ENCODE measurements at regions not wholly inside any gene's neighbourhood (a gene's known extent, or its start where the extent isn't known, plus 50 kb on each side); places are given as distances from the start of the nearest gene placed in this dataset.

DNA sequence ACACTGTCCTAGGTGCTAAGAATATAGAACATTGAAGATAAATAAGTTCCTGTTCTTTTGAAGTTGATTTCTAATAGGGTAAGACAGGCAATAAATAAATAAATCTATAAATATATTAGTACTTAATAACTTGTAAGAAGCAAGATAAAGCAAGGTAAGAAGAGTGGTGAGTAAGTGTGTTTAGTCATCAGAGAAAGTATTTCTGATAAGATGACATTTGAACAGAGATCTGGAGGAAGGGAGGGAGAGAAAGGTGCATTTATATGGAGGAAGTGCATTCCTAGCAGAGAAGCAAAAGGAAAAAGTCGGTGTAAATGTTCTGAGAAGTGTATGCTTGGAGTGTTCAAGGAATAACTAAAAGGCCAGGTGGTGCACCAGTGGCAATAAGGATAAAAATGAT, 184.4 kb upstream of the GRIP1 start:
- no peak for DNase-seq (ENCODE audit: low spot score)
- Histone ChIP-seq H3K27ac (ENCODE audit: low read depth, low read length, poor library complexity, severe bottlenecking) (no peak overlapping the region), H3K4me2 (ENCODE audit: low read length) (no peak overlapping the region), H2AFZ (ENCODE audit: low read length) (no peak overlapping the region), H3K4me1 (ENCODE audit: insufficient read depth, low read length, poor library complexity, severe bottlenecking) (peaks cover 21% of the 10 kb centered on the region), H3K9me2 (ENCODE audit: insufficient read depth, low read length) (no peaks in the 10 kb centered on the region), H3K9me3 (ENCODE audit: low read length) (no peaks in the 10 kb centered on the region), H3K36me3 (ENCODE audit: insufficient read depth, low read length) (no peaks in the 10 kb centered on the region), H3K4me3 (ENCODE audit: low read depth, low read length, poor library complexity, severe bottlenecking) (no peak overlapping the region), H3K79me2 (ENCODE audit: insufficient read depth, low read depth, low read length) (no peaks in the 10 kb centered on the region), H4K20me1 (ENCODE audit: insufficient read depth, low read length) (no peaks in the 10 kb centered on the region)
- intact Hi-C loops (cut with micrococcal nuclease; ENCODE audit: unreplicated experiment), result loop anchor here (5.0 kb wide), 1 partner anchor 146 kb away; no protein-coding TSS in a partner anchor
- BruUV-seq (replicated peaks), result no TSS peak
- TF ChIP-seq, protein P1, sequence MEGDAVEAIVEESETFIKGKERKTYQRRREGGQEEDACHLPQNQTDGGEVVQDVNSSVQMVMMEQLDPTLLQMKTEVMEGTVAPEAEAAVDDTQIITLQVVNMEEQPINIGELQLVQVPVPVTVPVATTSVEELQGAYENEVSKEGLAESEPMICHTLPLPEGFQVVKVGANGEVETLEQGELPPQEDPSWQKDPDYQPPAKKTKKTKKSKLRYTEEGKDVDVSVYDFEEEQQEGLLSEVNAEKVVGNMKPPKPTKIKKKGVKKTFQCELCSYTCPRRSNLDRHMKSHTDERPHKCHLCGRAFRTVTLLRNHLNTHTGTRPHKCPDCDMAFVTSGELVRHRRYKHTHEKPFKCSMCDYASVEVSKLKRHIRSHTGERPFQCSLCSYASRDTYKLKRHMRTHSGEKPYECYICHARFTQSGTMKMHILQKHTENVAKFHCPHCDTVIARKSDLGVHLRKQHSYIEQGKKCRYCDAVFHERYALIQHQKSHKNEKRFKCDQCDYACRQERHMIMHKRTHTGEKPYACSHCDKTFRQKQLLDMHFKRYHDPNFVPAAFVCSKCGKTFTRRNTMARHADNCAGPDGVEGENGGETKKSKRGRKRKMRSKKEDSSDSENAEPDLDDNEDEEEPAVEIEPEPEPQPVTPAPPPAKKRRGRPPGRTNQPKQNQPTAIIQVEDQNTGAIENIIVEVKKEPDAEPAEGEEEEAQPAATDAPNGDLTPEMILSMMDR (conservative IDR thresholded peaks at IDR 0.05; ENCODE audit: low read length), result no peak
- POLR2A ChIA-PET, result no interaction called here
- CTCF ChIA-PET (ENCODE audit: unreplicated experiment), result no interaction called here

DNA sequence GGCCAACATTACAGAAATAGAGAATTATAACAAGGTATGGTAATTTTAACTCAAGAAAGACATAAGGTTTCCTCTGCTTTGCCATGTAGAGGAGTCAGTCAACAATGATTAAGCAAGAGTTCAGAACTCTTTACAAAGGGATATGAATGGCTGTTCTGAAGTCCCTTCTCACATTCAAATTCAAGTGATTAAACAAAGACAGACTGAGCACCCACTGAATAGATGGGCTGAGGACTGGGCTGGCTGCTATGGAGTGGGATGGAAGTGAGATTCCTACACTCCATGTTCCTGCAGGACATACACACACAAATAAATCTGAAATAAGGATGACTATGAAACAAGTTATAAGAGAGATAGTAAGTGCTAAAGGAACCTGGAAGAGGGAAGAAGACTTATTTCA, 199.0 kb upstream of the GRIP1 start:
- H4K20me1 ChIP-seq (ENCODE audit: insufficient read depth, low read length), result no peaks in the 10 kb centered on the region
- POLR2A ChIA-PET, result interaction anchor here (0.6 kb wide), 1 partner anchor 1299 kb away, joined by 6 read pairs; no protein-coding TSS in a partner anchor
- no peaks in the 10 kb centered on the region for H3K9me3 ChIP-seq (ENCODE audit: low read length)
- H2AFZ ChIP-seq (ENCODE audit: low read length), result no peak overlapping the region
- H3K9me2 ChIP-seq (ENCODE audit: insufficient read depth, low read length), result no peaks in the 10 kb centered on the region
- H3K4me3 ChIP-seq (ENCODE audit: low read depth, low read length, poor library complexity, severe bottlenecking), result no peak overlapping the region
- no peak overlapping the region for H3K27ac ChIP-seq (ENCODE audit: low read depth, low read length, poor library complexity, severe bottlenecking)
- CTCF ChIA-PET (ENCODE audit: unreplicated experiment), result no interaction called here
- no peak overlapping the region for H3K4me2 ChIP-seq (ENCODE audit: low read length)
- no peak for DNase-seq (ENCODE audit: low spot score)
- TF ChIP-seq, protein P1 (conservative IDR thresholded peaks at IDR 0.05; ENCODE audit: low read length), result no peak
- TF ChIP-seq EZH2phosphoT487 (IDR thresholded peaks at IDR 0.05; ENCODE audit: borderline replicate concordance, low read depth, low read length), result no peak
- no peaks in the 10 kb centered on the region for H3K79me2 ChIP-seq (ENCODE audit: insufficient read depth, low read depth, low read length)
- BruUV-seq (replicated peaks), result no TSS peak
- no peaks in the 10 kb centered on the region for H3K36me3 ChIP-seq (ENCODE audit: insufficient read depth, low read length)
- intact Hi-C loops (cut with micrococcal nuclease; ENCODE audit: unreplicated experiment), result no loop called here
- no peaks in the 10 kb centered on the region for H3K4me1 ChIP-seq (ENCODE audit: insufficient read depth, low read length, poor library complexity, severe bottlenecking)

DNA sequence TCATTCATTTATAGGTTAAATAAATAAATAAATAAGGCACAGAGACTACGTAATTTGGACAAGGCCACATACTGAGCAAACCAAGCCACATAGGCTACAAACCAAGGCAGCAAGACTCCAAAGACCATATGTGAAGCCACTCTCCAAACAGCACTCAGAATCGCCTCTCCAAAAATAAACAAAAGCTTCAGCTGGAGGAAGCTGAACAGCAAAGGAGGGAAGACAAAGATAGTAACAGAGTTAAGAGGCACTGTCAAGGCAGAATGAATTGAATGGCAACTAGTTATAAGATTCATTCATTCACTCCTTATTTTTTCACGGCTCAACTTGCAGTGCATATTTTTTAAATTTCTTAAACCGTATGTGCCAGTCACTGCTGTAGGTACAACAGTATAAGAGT, 200.5 kb upstream of the GRIP1 start:
- Histone ChIP-seq H3K79me2 (ENCODE audit: insufficient read depth, low read depth, low read length) (no peaks in the 10 kb centered on the region), H3K9me2 (ENCODE audit: insufficient read depth, low read length) (no peaks in the 10 kb centered on the region), H2AFZ (ENCODE audit: low read length) (no peak overlapping the region), H3K36me3 (ENCODE audit: insufficient read depth, low read length) (no peaks in the 10 kb centered on the region), H3K9me3 (ENCODE audit: low read length) (no peaks in the 10 kb centered on the region), H4K20me1 (ENCODE audit: insufficient read depth, low read length) (no peaks in the 10 kb centered on the region), H3K27ac (ENCODE audit: low read depth, low read length, poor library complexity, severe bottlenecking) (no peak overlapping the region), H3K4me1 (ENCODE audit: insufficient read depth, low read length, poor library complexity, severe bottlenecking) (no peaks in the 10 kb centered on the region), H3K4me3 (ENCODE audit: low read depth, low read length, poor library complexity, severe bottlenecking) (no peak overlapping the region), H3K4me2 (ENCODE audit: low read length) (no peak overlapping the region)
- no peak for DNase-seq (ENCODE audit: low spot score)
- CTCF ChIA-PET (ENCODE audit: unreplicated experiment), result no interaction called here
- intact Hi-C loops (cut with micrococcal nuclease; ENCODE audit: unreplicated experiment), result no loop called here
- no TSS peak for BruUV-seq (replicated peaks)
- POLR2A ChIA-PET, result no interaction called here
- TF ChIP-seq, protein P1 (conservative IDR thresholded peaks at IDR 0.05; ENCODE audit: low read length), result no peak
- no peak for TF ChIP-seq EZH2phosphoT487 (IDR thresholded peaks at IDR 0.05; ENCODE audit: borderline replicate concordance, low read depth, low read length)
